ENCODE measurements at regions not wholly inside any gene's neighbourhood (a gene's known extent, or its start where the extent isn't known, plus 50 kb on each side); places are given as distances from the start of the nearest gene placed in this dataset.

DNA sequence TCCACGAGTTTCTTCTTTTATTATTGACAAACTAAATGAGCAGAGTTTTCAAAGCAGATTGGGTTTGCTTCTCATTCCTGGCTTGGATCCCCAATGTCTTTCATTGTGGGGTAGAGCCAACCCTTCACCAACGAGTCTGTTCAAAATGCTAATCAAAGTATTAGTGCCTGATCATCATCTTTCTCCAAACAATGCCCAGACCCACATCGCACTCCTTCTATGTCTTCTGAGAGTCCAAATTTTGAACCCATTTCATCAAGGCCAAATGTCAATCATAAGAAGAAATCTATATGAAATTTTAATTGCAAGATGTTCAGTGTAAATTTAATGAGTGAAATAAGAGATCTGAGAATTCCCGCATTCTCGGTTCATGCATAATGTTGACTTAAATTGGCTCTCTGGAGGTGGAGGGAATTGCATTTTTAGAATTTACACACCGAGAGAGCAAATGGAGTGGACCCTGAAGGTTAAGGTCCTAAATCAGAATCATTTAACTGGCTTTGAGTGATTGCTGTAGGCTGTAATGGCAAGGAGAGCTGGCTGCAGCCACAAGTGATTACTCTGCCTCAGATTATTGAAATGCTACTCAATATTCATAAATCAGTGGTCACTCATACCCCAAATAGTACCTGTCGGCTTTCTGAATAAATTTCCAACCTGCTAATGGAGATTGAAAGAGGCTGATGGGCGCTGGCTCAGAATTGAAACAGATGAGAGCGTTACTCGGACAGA lies 602.9 kb downstream of the TYW1 start:
- no peak for DNase-seq (ENCODE audit: low read depth)
- TF ChIP-seq, protein P1, sequence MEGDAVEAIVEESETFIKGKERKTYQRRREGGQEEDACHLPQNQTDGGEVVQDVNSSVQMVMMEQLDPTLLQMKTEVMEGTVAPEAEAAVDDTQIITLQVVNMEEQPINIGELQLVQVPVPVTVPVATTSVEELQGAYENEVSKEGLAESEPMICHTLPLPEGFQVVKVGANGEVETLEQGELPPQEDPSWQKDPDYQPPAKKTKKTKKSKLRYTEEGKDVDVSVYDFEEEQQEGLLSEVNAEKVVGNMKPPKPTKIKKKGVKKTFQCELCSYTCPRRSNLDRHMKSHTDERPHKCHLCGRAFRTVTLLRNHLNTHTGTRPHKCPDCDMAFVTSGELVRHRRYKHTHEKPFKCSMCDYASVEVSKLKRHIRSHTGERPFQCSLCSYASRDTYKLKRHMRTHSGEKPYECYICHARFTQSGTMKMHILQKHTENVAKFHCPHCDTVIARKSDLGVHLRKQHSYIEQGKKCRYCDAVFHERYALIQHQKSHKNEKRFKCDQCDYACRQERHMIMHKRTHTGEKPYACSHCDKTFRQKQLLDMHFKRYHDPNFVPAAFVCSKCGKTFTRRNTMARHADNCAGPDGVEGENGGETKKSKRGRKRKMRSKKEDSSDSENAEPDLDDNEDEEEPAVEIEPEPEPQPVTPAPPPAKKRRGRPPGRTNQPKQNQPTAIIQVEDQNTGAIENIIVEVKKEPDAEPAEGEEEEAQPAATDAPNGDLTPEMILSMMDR (conservative IDR thresholded peaks at IDR 0.05; ENCODE audit: low read depth, low read length), result no peak
- no peak overlapping the region for H3K4me3 ChIP-seq (ENCODE audit: low read depth, low read length)

DNA sequence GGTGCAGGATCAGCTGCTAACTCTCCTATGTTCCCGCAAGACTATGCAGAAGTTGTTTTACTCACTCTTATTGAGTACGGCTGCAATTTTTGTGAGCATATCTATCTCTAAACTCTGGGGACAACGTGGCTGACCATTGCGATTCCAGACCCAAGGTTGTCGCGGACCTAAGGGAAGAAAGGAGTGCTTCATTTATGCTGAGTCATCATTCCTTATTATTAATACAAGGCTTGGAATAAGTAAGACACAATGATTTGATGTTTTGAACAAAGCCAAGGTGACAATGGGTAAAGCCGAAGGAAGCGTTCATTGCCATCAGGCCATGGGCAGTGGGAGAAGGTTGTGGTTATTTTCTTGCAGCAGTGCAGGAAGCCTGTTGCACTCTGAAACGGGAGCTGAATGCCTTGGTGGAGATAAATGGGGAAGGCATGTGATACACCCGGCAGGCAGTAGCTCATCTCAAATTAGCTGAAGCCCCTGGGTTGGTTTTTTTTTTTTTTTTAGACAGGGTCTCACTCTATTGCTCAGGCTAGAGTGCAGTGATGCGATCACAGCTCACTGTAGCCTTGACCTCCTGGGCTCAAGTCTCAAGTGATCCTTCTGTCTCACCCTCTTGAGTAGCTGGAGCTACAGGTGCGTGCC lies 605.7 kb downstream of the TYW1 start:
- TF ChIP-seq, protein P1 (conservative IDR thresholded peaks at IDR 0.05; ENCODE audit: low read depth, low read length), result no peak
- no peak for DNase-seq (ENCODE audit: low read depth)
- no peak overlapping the region for H3K4me3 ChIP-seq (ENCODE audit: low read depth, low read length)

DNA sequence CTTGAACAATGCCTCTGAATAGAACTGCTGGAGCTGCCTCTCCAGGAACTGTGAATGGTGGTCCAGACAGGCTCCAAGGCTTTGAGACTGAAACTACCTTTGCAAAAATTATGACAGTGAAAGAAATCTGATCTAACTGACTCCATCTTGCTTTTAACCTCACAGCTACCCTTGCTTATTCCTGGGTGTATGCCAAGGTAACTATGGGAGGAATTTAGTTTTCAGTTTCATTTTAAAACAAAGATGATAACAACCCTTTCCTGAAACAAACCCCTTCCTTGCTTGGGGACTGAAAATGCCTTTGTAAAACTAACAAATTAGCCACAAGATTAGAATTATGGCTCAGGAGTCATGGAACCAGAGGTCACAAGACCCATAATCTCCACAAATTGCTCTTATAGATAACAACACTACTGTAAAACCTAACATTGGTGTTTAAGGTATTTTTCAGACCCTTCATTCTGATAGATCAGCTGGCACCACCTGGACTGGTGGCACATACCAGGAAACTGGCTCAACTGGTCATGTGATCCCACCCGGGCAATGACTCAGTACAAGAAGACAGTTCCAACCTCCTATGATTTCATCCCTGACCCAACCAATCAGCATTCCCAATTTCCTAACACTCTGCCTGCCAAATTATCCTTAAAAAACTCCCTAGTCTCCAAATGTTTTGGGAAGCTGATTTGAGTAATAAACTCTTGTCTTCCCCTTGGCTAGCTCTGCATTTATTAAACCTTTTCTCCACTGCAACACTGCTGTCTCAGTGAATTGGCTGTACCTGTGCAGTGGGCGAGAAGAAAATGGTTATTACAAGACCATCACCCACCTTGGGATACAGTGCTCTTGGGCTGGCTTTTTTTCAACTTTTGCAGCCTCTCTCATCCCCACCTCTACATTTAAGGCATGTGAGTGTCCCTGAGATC lies 608.1 kb downstream of the TYW1 start:
- no peak for DNase-seq (ENCODE audit: low read depth)
- H3K4me3 ChIP-seq (ENCODE audit: low read depth, low read length), result no peak overlapping the region
- TF ChIP-seq, protein P1 (conservative IDR thresholded peaks at IDR 0.05; ENCODE audit: low read depth, low read length), result no peak

DNA sequence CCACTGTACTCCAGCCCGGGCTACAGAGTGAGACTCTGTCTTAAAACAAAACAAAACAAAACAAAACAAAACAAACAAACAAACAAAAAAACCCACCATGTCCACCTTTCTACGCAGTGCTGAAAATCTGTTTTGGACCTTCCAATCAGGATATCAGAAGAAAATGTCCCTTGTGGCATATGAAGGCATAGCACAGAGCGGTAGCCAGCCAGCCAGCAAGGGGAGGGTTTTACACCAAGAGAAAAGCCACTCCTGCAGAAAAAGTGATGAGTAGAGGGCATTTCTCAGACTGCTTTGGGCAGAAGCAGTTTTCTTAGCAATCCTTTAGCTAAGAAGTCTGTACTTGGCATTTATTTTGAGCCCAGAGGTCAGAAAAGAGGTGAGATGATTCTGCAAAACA lies 612.2 kb downstream of the TYW1 start:
- no peak overlapping the region for H3K4me3 ChIP-seq (ENCODE audit: low read depth, low read length)
- TF ChIP-seq, protein P1 (conservative IDR thresholded peaks at IDR 0.05; ENCODE audit: low read depth, low read length), result no peak
- no peak for DNase-seq (ENCODE audit: low read depth)

DNA sequence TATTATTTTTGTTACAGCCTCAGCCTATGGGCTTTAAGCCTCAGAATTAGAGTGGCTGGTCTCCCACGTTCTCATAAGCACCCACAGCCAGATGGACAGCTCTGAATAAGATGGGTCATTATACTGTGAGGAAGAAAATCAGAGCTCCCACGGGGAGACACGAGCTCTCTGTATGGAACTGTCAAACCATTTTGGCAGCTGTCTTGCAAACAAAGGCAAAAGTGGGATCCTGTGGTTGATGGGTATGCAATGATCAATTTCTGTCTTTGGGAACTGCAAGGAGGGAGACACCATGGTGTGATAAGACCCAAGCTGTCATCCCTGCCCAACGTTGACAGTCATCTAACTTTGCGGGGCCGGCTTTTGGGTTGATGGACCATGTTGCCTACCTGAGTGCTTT lies 614.3 kb downstream of the TYW1 start:
- H3K4me3 ChIP-seq (ENCODE audit: low read depth, low read length), result no peak overlapping the region
- TF ChIP-seq, protein P1 (conservative IDR thresholded peaks at IDR 0.05; ENCODE audit: low read depth, low read length), result no peak
- DNase-seq (ENCODE audit: low read depth), result no peak

DNA sequence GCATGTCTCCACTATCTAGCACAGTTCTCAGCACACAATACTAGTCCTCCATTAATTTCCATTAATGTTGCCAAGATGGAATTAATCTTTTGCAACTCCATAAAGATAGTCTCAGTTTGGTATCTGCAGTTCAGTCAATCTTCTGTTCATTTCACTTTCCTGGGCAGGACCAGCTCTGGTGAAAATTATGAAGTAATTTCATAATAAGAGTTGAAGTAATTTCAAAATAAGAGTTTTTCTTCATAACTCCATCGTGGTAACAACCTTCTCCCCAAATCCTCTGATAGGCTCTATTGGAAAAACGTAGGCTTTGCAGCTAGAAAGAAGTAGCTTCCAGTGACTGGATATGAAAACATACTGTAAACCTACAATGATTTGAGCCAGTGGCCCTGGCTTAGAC lies 618.2 kb downstream of the TYW1 start:
- H3K4me3 ChIP-seq (ENCODE audit: low read depth, low read length), result no peak overlapping the region
- TF ChIP-seq, protein P1 (conservative IDR thresholded peaks at IDR 0.05; ENCODE audit: low read depth, low read length), result no peak
- no peak for DNase-seq (ENCODE audit: low read depth)

Data from epithelial cell of proximal tubule (primary cell).